ENCODE measurements at regions not wholly inside any gene's neighbourhood (a gene's known extent, or its start where the extent isn't known, plus 50 kb on each side); places are given as distances from the start of the nearest gene placed in this dataset.

DNA sequence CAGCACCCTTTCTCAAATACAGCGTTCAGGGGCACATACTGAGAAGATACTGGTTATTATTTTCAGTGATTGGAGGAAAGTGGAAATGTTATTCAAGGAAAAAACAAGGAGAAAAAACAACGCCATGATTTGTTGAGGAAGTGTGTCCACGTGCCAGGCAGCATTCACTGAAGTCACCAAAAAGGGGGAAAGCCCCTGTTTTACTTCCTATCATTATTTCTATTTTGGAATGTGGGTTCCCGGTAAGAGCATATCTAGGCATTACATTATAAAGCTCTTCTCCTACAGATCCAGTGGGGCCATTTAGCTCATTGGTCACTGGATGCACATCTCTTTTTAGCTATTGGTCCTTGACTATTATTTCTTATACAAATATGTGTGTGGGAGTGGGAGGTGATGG, 518.7 kb downstream of the TXNL1 start:
- H3K4me3 ChIP-seq (ENCODE audit: insufficient read depth, low read length) = no peak overlapping the region
- TF ChIP-seq, protein P1, sequence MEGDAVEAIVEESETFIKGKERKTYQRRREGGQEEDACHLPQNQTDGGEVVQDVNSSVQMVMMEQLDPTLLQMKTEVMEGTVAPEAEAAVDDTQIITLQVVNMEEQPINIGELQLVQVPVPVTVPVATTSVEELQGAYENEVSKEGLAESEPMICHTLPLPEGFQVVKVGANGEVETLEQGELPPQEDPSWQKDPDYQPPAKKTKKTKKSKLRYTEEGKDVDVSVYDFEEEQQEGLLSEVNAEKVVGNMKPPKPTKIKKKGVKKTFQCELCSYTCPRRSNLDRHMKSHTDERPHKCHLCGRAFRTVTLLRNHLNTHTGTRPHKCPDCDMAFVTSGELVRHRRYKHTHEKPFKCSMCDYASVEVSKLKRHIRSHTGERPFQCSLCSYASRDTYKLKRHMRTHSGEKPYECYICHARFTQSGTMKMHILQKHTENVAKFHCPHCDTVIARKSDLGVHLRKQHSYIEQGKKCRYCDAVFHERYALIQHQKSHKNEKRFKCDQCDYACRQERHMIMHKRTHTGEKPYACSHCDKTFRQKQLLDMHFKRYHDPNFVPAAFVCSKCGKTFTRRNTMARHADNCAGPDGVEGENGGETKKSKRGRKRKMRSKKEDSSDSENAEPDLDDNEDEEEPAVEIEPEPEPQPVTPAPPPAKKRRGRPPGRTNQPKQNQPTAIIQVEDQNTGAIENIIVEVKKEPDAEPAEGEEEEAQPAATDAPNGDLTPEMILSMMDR (IDR thresholded peaks at IDR 0.05; ENCODE audit: extremely low read depth, low read depth, low read length) = no peak
- DNase-seq (ENCODE audit: insufficient read length, low spot score, missing footprints) = no peak

DNA sequence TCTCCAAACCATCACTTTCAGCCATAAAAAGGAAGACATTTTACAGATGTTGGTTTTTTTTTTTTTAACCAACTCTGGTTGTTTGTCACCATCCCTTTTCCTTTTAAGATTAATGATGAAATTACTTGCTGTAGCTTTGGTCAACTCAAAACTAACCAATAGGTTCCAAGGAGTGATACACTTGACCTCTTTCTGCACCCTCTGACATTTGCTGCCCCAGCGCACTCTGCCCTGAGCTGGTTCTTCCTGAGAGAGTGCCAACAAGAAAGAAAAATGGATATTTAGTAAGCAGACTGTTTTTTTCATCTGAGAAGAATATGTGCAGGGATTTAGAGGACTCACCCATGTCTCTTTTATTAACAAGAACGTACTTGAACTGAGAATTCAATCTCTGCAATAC, 520.0 kb downstream of the TXNL1 start:
- TF ChIP-seq, protein P1 (IDR thresholded peaks at IDR 0.05; ENCODE audit: extremely low read depth, low read depth, low read length) = no peak
- no peaks in the 10 kb centered on the region for H3K9me3 ChIP-seq (ENCODE audit: low read depth, low read length)
- H3K79me2 ChIP-seq (ENCODE audit: insufficient read depth, low read length) = no peaks in the 10 kb centered on the region
- H3K4me3 ChIP-seq (ENCODE audit: insufficient read depth, low read length) = no peak overlapping the region
- no peaks in the 10 kb centered on the region for H4K20me1 ChIP-seq (ENCODE audit: insufficient read depth, low read length)
- H3K36me3 ChIP-seq (ENCODE audit: insufficient read depth, low read length) = no peaks in the 10 kb centered on the region
- H3K4me2 ChIP-seq (ENCODE audit: insufficient read depth, low read length) = no peak overlapping the region
- no peak overlapping the region for H3K27ac ChIP-seq (ENCODE audit: low read depth, low read length)
- DNase-seq (ENCODE audit: insufficient read length, low spot score, missing footprints) = no peak
- no peaks in the 10 kb centered on the region for H3K27me3 ChIP-seq (ENCODE audit: insufficient read depth, low read length)
- H3K4me1 ChIP-seq (ENCODE audit: insufficient read depth, low read length) = peaks cover 5% of the 10 kb centered on the region
- H2AFZ ChIP-seq (ENCODE audit: low read length) = no peak overlapping the region

More for the DNA sequence above, 518.7 kb downstream of the TXNL1 start:
- Histone ChIP-seq H3K27me3 (ENCODE audit: insufficient read depth, low read length) (no peaks in the 10 kb centered on the region), H4K20me1 (ENCODE audit: insufficient read depth, low read length) (no peaks in the 10 kb centered on the region), H3K79me2 (ENCODE audit: insufficient read depth, low read length) (no peaks in the 10 kb centered on the region), H3K36me3 (ENCODE audit: insufficient read depth, low read length) (no peaks in the 10 kb centered on the region), H3K9me3 (ENCODE audit: low read depth, low read length) (no peaks in the 10 kb centered on the region), H3K4me1 (ENCODE audit: insufficient read depth, low read length) (peaks cover 18% of the 10 kb centered on the region), H3K4me2 (ENCODE audit: insufficient read depth, low read length) (no peak overlapping the region), H2AFZ (ENCODE audit: low read length) (no peak overlapping the region), H3K27ac (ENCODE audit: low read depth, low read length) (no peak overlapping the region)

DNA sequence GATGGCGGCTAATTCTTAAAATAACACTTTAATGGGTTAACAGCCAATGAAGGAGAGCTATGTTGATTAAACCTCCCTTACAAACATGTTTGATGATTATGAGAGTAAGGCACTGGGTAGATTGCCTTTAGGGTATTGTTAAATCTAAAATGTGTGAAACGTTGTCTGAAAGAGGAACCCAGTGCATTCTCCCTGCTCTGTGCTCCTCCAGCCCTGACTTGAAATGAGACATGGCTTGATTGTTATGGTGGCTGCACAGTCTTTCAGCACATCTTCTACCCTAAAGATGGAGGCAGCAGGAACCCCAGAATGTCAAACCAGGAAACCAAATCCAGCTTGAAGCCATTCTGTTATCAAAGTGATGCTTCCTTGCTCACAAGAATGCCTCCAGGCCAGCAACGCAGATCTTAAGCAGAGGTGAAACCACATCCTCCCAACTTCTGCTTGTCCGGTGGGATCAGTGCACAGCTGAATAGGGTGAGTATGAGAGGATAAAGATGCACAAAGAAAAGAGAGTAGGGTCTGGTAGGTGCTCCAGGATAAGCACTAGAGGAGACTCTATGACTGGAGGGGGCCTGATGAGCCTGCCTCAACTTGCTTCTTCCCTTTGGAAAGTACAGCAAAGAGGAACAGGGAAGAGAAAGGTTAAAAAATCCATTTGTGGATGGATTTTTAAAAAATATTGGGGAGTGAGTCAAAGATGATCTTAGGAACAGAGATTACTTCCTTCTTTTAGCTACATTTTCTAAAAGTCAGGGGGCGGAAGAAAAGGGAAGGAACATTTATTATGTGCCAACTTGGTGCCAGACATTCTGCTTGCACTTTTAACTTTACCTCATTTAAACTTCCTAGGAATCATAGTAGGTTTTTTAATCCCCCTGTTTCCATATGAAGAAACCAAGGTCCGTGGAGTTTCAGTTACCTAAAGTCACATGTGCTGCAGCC, 523.0 kb downstream of the TXNL1 start:
- no peak overlapping the region for H3K4me2 ChIP-seq (ENCODE audit: insufficient read depth, low read length)
- peaks cover 5% of the 10 kb centered on the region for H3K4me1 ChIP-seq (ENCODE audit: insufficient read depth, low read length)
- H3K36me3 ChIP-seq (ENCODE audit: insufficient read depth, low read length) = no peaks in the 10 kb centered on the region
- TF ChIP-seq, protein P1 (IDR thresholded peaks at IDR 0.05; ENCODE audit: extremely low read depth, low read depth, low read length) = no peak
- no peak for DNase-seq (ENCODE audit: insufficient read length, low spot score, missing footprints)
- H3K79me2 ChIP-seq (ENCODE audit: insufficient read depth, low read length) = no peaks in the 10 kb centered on the region
- no peak overlapping the region for H3K27ac ChIP-seq (ENCODE audit: low read depth, low read length)
- H3K4me3 ChIP-seq (ENCODE audit: insufficient read depth, low read length) = no peak overlapping the region
- H4K20me1 ChIP-seq (ENCODE audit: insufficient read depth, low read length) = no peaks in the 10 kb centered on the region
- H3K27me3 ChIP-seq (ENCODE audit: insufficient read depth, low read length) = no peaks in the 10 kb centered on the region
- no peaks in the 10 kb centered on the region for H3K9me3 ChIP-seq (ENCODE audit: low read depth, low read length)
- peak overlapping the region; percentile 18 for H2AFZ ChIP-seq (ENCODE audit: low read length)

DNA sequence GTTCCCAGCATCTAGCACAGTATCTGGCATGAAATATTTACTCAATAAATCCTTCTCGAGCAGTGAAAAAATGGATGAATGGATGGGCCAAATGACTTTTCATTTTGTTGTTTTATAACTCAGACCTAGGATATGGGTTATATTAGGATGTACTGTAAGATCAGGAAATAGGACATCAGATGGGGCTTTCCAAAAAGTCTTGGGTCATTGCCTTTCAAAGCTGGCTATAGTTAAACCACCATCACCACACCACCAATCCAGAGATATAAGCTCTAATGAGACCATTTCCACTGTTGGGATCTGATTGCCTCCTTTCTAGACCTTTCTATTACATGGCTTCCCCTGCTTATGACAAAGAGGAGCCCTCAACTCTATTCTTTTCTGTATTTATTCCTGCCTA, 525.0 kb upstream of the TCF4 start:
- TF ChIP-seq, protein P1 (IDR thresholded peaks at IDR 0.05; ENCODE audit: extremely low read depth, low read depth, low read length) = no peak
- no peak overlapping the region for H2AFZ ChIP-seq (ENCODE audit: low read length)
- H3K4me1 ChIP-seq (ENCODE audit: insufficient read depth, low read length) = peaks cover 13% of the 10 kb centered on the region
- no peaks in the 10 kb centered on the region for H3K36me3 ChIP-seq (ENCODE audit: insufficient read depth, low read length)
- H3K4me3 ChIP-seq (ENCODE audit: insufficient read depth, low read length) = no peak overlapping the region
- H3K27ac ChIP-seq (ENCODE audit: low read depth, low read length) = no peak overlapping the region
- H3K27me3 ChIP-seq (ENCODE audit: insufficient read depth, low read length) = no peaks in the 10 kb centered on the region
- no peaks in the 10 kb centered on the region for H3K79me2 ChIP-seq (ENCODE audit: insufficient read depth, low read length)
- no peak for DNase-seq (ENCODE audit: insufficient read length, low spot score, missing footprints)
- no peaks in the 10 kb centered on the region for H4K20me1 ChIP-seq (ENCODE audit: insufficient read depth, low read length)
- H3K4me2 ChIP-seq (ENCODE audit: insufficient read depth, low read length) = no peak overlapping the region
- H3K9me3 ChIP-seq (ENCODE audit: low read depth, low read length) = no peaks in the 10 kb centered on the region

Data from osteoblast (primary cell).